GM21381 (cell line): ENCODE measurements at regions not wholly inside any gene's neighbourhood (a gene's known extent, or its start where the extent isn't known, plus 50 kb on each side); places are given as distances from the start of the nearest gene placed in this dataset.

Source experiments
- ATAC-seq: cut with Tn5 transposase; IDR thresholded peaks from one replicate; pipeline ENCODE4 v1.9.1; 2021; ENCODE audit warnings: mild to moderate bottlenecking, moderate library complexity; ENCODE audit not compliant: unreplicated experiment

- ATAC-seq, result no peak
Measured at GRCh38 chr5:125298746-125299379, 552.4 kb upstream of the ZNF608 start.

GRCh38 chr5:125301711-125302110 is 555.3 kb upstream of the ZNF608 start:
- ATAC-seq, result no peak

GRCh38 chr5:125302577-125302976 is 556.1 kb upstream of the ZNF608 start:
- no peak for ATAC-seq

GRCh38 chr5:125306741-125307140 is 560.3 kb upstream of the ZNF608 start:
- ATAC-seq, result no peak

- no peak for ATAC-seq
Measured at GRCh38 chr5:125310749-125311148, 564.3 kb upstream of the ZNF608 start.

- ATAC-seq, result no peak
Measured at GRCh38 chr5:125311743-125312142, 565.3 kb upstream of the ZNF608 start.

GRCh38 chr5:125313555-125313954 is 567.1 kb upstream of the ZNF608 start:
- ATAC-seq, result no peak

- no peak for ATAC-seq
Measured at GRCh38 chr5:125315306-125315705, 568.9 kb upstream of the ZNF608 start.

- ATAC-seq, result no peak
Measured at GRCh38 chr5:125316391-125316790, 570.0 kb upstream of the ZNF608 start.

GRCh38 chr5:125316915-125317535 is 570.6 kb upstream of the ZNF608 start:
- ATAC-seq, result no peak

- no peak for ATAC-seq
Measured at GRCh38 chr5:125317536-125317995, 571.1 kb upstream of the ZNF608 start.

GRCh38 chr5:125321654-125322053 is 575.2 kb upstream of the ZNF608 start:
- ATAC-seq, result no peak

GRCh38 chr5:125323613-125324012 is 577.2 kb upstream of the ZNF608 start:
- ATAC-seq, result no peak

- ATAC-seq, result no peak
Measured at GRCh38 chr5:125325488-125326149, 579.2 kb upstream of the ZNF608 start.

GRCh38 chr5:125326150-125326510 is 579.7 kb upstream of the ZNF608 start:
- ATAC-seq, result no peak

- no peak for ATAC-seq
Measured at GRCh38 chr5:125327676-125328075, 581.2 kb upstream of the ZNF608 start.

- no peak for ATAC-seq
Measured at GRCh38 chr5:125331987-125332598, 585.7 kb upstream of the ZNF608 start.

- ATAC-seq, result no peak
Measured at GRCh38 chr5:125333416-125333815, 587.0 kb upstream of the ZNF608 start.

- ATAC-seq, result no peak
Measured at GRCh38 chr5:125336401-125336800, 590.0 kb upstream of the ZNF608 start.

- ATAC-seq, result no peak
Measured at GRCh38 chr5:125337294-125337693, 590.9 kb upstream of the ZNF608 start.

- no peak for ATAC-seq
Measured at GRCh38 chr5:125338440-125339174, 592.2 kb upstream of the ZNF608 start.
